HCT116 (cell line): ENCODE measurements at regions not wholly inside any gene's neighbourhood (a gene's known extent, or its start where the extent isn't known, plus 50 kb on each side); places are given as distances from the start of the nearest gene placed in this dataset.

ENCODE experiments used
- ATAC-seq: fragments of 200-7000 bp; cut with Tn5 transposase; 2 replicates; pipeline ENCODE4 v1.9.1; 2020; ENCODE audit warnings: mild to moderate bottlenecking, moderate library complexity
- BruUV-seq: library from RNA; stranded (reverse); fragments of 400-500 nt; replicated peaks from 2 replicates; lab custom pipeline; 2021; lab: Mats Ljungman, UMichigan
- CTCF ChIA-PET: fragments of 300-600 bp; sonication (Branson Sonifier 250); formaldehyde crosslinking; loops from one replicate; lab custom pipeline; 2021; ENCODE audit warnings: antibody characterized with exemption; lab: Charles Lee
- POLR2A ChIA-PET: fragments of 300-600, 350-600 bp; sonication (Branson Sonifier 250); formaldehyde crosslinking; loops from one replicate; lab custom pipeline; 2021; ENCODE audit warnings: antibody characterized with exemption; lab: Charles Lee
- RAD21 ChIA-PET, 2 experiments: fragments of 300-600 bp; sonication (Branson Sonifier 250); formaldehyde crosslinking; loops; one replicate each; lab custom pipeline; 2023; ENCODE audit warnings: low total read pairs in 2 of 2; ENCODE audit not compliant: uncharacterized antibody in 2 of 2, unreplicated experiment in 2 of 2, low non-redundant PET in 1 of 2; lab: Charles Lee
- DNase-seq: peaks from one replicate; pipeline ENCODE4 v3.0.0-alpha.2; 2010; ENCODE audit warnings: low read depth, low spot score
- H2AFZ ChIP-seq: fragments of 200-600 bp; shearing (Covaris generic), sonication (generic); 2 replicates; pipeline ENCODE4 v1.6.1; 2017; ENCODE audit warnings: low read depth, mixed run types, mixed read lengths, antibody characterized with exemption, low read length; ENCODE audit not compliant: poor library complexity, severe bottlenecking
- H3K27ac ChIP-seq: 2 replicates; pipeline ENCODE4 v1.5.1; 2012; ENCODE audit warnings: low read depth, low read length
- H3K27me3 ChIP-seq: fragments of 200-600 bp; sonication (generic); 2 replicates; pipeline ENCODE4 v1.6.1; 2016; ENCODE audit warnings: mixed run types, low read length, mixed read lengths; ENCODE audit not compliant: insufficient read depth
- H3K36me3 ChIP-seq, 2 experiments: fragments of 200-500 bp in 1 of 2; fragments of 200-600 bp in 1 of 2; sonication (Bioruptor generic) in 1 of 2; sonication (generic) in 1 of 2; 2 replicates each; pipeline versions ENCODE4 v1.5.1 to v1.6.1; 2014 to 2016; ENCODE audit warnings: low read length in 2 of 2, inconsistent platforms in 1 of 2, mixed read lengths in 1 of 2, mixed run types in 1 of 2; ENCODE audit not compliant: insufficient read depth in 2 of 2, control insufficient read depth in 1 of 2
- H3K4me1 ChIP-seq, 2 experiments: fragments of 200-600 bp in 1 of 2; sonication (generic) in 1 of 2; 2 replicates each; pipeline versions ENCODE4 v1.5.1 to v1.6.1; 2012 to 2017; ENCODE audit warnings: low read length in 2 of 2, inconsistent platforms in 1 of 2, mild to moderate bottlenecking in 1 of 2, mixed read lengths in 1 of 2, mixed run types in 1 of 2, moderate library complexity in 1 of 2; ENCODE audit not compliant: insufficient read depth in 2 of 2, control insufficient read depth in 1 of 2
- H3K4me2 ChIP-seq: fragments of 200-600 bp; sonication (generic); 2 replicates; pipeline ENCODE4 v1.6.1; 2017; ENCODE audit warnings: mixed run types, low read length, mixed read lengths
- H3K4me3 ChIP-seq, 2 experiments: fragments of 200-600 bp in 1 of 2; sonication (generic) in 1 of 2; replicated peaks in 1 of 2; 2 replicates each; pipeline ENCODE4 v1.5.1; 2011 to 2016; ENCODE audit warnings: low read length in 2 of 2, control low read depth in 1 of 2, low read depth in 1 of 2, mild to moderate bottlenecking in 1 of 2, mixed read lengths in 1 of 2, mixed run types in 1 of 2
- H3K79me2 ChIP-seq: fragments of 200-600 bp; sonication (generic); 2 replicates; pipeline ENCODE4 v1.6.1; 2017; ENCODE audit warnings: mild to moderate bottlenecking, mixed run types, low read length, moderate library complexity, mixed read lengths; ENCODE audit not compliant: insufficient read depth
- H3K9ac ChIP-seq: fragments of 200-600 bp; sonication (generic); 2 replicates; pipeline ENCODE4 v1.6.1; 2016; ENCODE audit warnings: low read length, mixed read lengths
- H3K9me2 ChIP-seq: fragments of 200-600 bp; sonication (generic), shearing (Covaris generic); 2 replicates; pipeline ENCODE4 v1.6.1; 2017; ENCODE audit warnings: mixed run types, mild to moderate bottlenecking, moderate library complexity; ENCODE audit not compliant: insufficient read depth
- H3K9me3 ChIP-seq, 2 experiments: fragments of 200-500 bp in 1 of 2; fragments of 200-600 bp in 1 of 2; sonication (Bioruptor generic) in 1 of 2; sonication (generic) in 1 of 2; 2 replicates each; pipeline ENCODE4 v1.6.1; 2014 to 2017; ENCODE audit warnings: low read length in 2 of 2, mixed read lengths in 2 of 2, inconsistent platforms in 1 of 2, low read depth in 1 of 2, mild to moderate bottlenecking in 1 of 2, mixed run types in 1 of 2, moderate library complexity in 1 of 2; ENCODE audit not compliant: control insufficient read depth in 1 of 2, insufficient read depth in 1 of 2
- H4K20me1 ChIP-seq: fragments of 200-600 bp; sonication (generic), shearing (Covaris generic); 2 replicates; pipeline ENCODE4 v1.6.1; 2017; ENCODE audit warnings: mixed run types, mild to moderate bottlenecking, moderate library complexity; ENCODE audit not compliant: insufficient read depth
- ATF3 ChIP-seq: IDR thresholded peaks from 2 replicates; pipeline ENCODE4 v1.6.1; 2012
- CEBPB ChIP-seq: IDR thresholded peaks from 2 replicates; pipeline ENCODE4 v1.6.1; 2012; ENCODE audit warnings: low read depth
- CTCF ChIP-seq, 3 experiments: fragments of 200-600 bp in 1 of 3; sonication (generic) in 1 of 3; IDR thresholded peaks in 2 of 3; conservative IDR thresholded peaks in 1 of 3; 2 replicates each; pipeline ENCODE4 v1.5.1; 2012 to 2017; ENCODE audit warnings: low read depth in 2 of 3, low read length in 2 of 3, antibody characterized with exemption in 1 of 3, borderline replicate concordance in 1 of 3, control low read depth in 1 of 3, mild to moderate bottlenecking in 1 of 3, mixed read lengths in 1 of 3, mixed run types in 1 of 3, moderate library complexity in 1 of 3; ENCODE audit not compliant: insufficient read depth in 1 of 3
- EGR1 ChIP-seq: IDR thresholded peaks from 2 replicates; pipeline ENCODE4 v1.6.1; 2012; ENCODE audit warnings: low read depth
- EZH2 ChIP-seq: fragments of 200-600 bp; sonication (generic); IDR thresholded peaks from 2 replicates; pipeline ENCODE4 v1.6.1; 2017; ENCODE audit warnings: antibody characterized with exemption, mixed run types
- POLR2AphosphoS5 ChIP-seq: IDR thresholded peaks from 2 replicates; pipeline ENCODE4 v1.6.1; 2011; ENCODE audit warnings: mild to moderate bottlenecking, low read depth, low read length, moderate library complexity
- RAD21 ChIP-seq: IDR thresholded peaks from 2 replicates; pipeline ENCODE4 v1.6.1; 2012; ENCODE audit warnings: low read depth, mild to moderate bottlenecking
- REST ChIP-seq: IDR thresholded peaks from 2 replicates; pipeline ENCODE4 v1.6.1; 2012; ENCODE audit warnings: low read depth
- SIN3A ChIP-seq: IDR thresholded peaks from 2 replicates; pipeline ENCODE4 v1.6.1; 2012; ENCODE audit warnings: low read depth
- SRF ChIP-seq: IDR thresholded peaks from 2 replicates; pipeline ENCODE4 v1.6.1; 2012; ENCODE audit warnings: low read depth
- TCF7L2 ChIP-seq: IDR thresholded peaks from 2 replicates; pipeline ENCODE4 v1.7.0; 2011; ENCODE audit warnings: borderline replicate concordance, inconsistent platforms; ENCODE audit not compliant: insufficient read depth, insufficient read length; ENCODE audit errors: extremely low read depth
- ZFX ChIP-seq: fragments of 450-650 bp; IDR thresholded peaks from 2 replicates; pipeline ENCODE4 v1.6.1; 2017
- ZNF274 ChIP-seq: fragments of 200-500 bp; sonication (Bioruptor generic); IDR thresholded peaks from 2 replicates; pipeline ENCODE4 v1.6.1; 2014; ENCODE audit warnings: mild to moderate bottlenecking, low read depth, low read length, inconsistent platforms
- intact Hi-C: fragments of 100-400 bp; cut with micrococcal nuclease; formaldehyde crosslinking; loops from 2 replicates; pipeline ENCODE4 v1.10.0; 2022

GRCh38 chr12:89845767-89846166 lies 137.1 kb upstream of the ATP2B1 start:
- no peaks in the 10 kb centered on the region for H3K36me3 ChIP-seq
- TF ChIP-seq TCF7L2 = no peak
- TF ChIP-seq SRF = no peak
- no peak for TF ChIP-seq SIN3A
- H3K9ac ChIP-seq = no peak overlapping the region
- H2AFZ ChIP-seq = no peak overlapping the region
- ChIA-PET POLR2A (no interaction called here), RAD21 (no interaction called here), CTCF (no interaction called here)
- BruUV-seq = no TSS peak
- no peaks in the 10 kb centered on the region for H3K79me2 ChIP-seq
- no peaks in the 10 kb centered on the region for H3K9me3 ChIP-seq
- no peaks in the 10 kb centered on the region for H4K20me1 ChIP-seq
- H3K4me3 ChIP-seq = no peak overlapping the region
- H3K27ac ChIP-seq = no peak overlapping the region
- H3K4me2 ChIP-seq = no peak overlapping the region
- ATAC-seq = no peak
- no peak for DNase-seq
- no peaks in the 10 kb centered on the region for H3K9me2 ChIP-seq
- H3K27me3 ChIP-seq = no peaks in the 10 kb centered on the region
- intact Hi-C loops = no loop called here
- H3K4me1 ChIP-seq = no peaks in the 10 kb centered on the region

GRCh38 chr12:89845366-89845765 lies 136.7 kb upstream of the ATP2B1 start:
- POLR2A ChIA-PET = no interaction called here
- BruUV-seq = no TSS peak
- no peak for TF ChIP-seq SRF
- no peak for TF ChIP-seq TCF7L2
- TF ChIP-seq RAD21 = no peak
- TF ChIP-seq EGR1 = no peak
- no peak for TF ChIP-seq POLR2AphosphoS5
- TF ChIP-seq ZNF274 = no peak
- TF ChIP-seq CEBPB = no peak
- TF ChIP-seq ATF3 = no peak
- TF ChIP-seq EZH2 = no peak
- TF ChIP-seq CTCF (IDR thresholded peaks at IDR 0.05 in 2 of 3, conservative IDR thresholded peaks at IDR 0.05 in 1 of 3; ENCODE audit: borderline replicate concordance in 1 of 3, insufficient read depth in 1 of 3, low read depth in 2 of 3, low read length in 2 of 3) = no peak
- TF ChIP-seq ZFX = no peak
- TF ChIP-seq REST = no peak
- Histone ChIP-seq H3K79me2 (no peaks in the 10 kb centered on the region), H3K4me1 (no peaks in the 10 kb centered on the region), H3K9me2 (no peaks in the 10 kb centered on the region), H3K4me3 (no peak overlapping the region), H4K20me1 (no peaks in the 10 kb centered on the region), H3K36me3 (no peaks in the 10 kb centered on the region), H3K27me3 (no peaks in the 10 kb centered on the region), H3K9ac (no peak overlapping the region), H3K4me2 (no peak overlapping the region), H3K9me3 (no peaks in the 10 kb centered on the region), H3K27ac (no peak overlapping the region), H2AFZ (no peak overlapping the region)
- DNase-seq (no peak), ATAC-seq (no peak)
- RAD21 ChIA-PET = no interaction called here
- CTCF ChIA-PET = no interaction called here
- intact Hi-C loops = no loop called here
